ENCODE measurements at regions not wholly inside any gene's neighbourhood (a gene's known extent, or its start where the extent isn't known, plus 50 kb on each side); places are given as distances from the start of the nearest gene placed in this dataset.

- TF ChIP-seq POLR2A (IDR thresholded peaks at IDR 0.05) (no peak), CTCF (IDR thresholded peaks at IDR 0.05) (no peak)
Observed at GRCh38 chr4:177227636-177228035, 82.0 kb upstream of the NEIL3 start.

Data from adrenal gland (tissue), 5 donors.